GM21825 (cell line): ENCODE measurements at regions not wholly inside any gene's neighbourhood (a gene's known extent, or its start where the extent isn't known, plus 50 kb on each side); places are given as distances from the start of the nearest gene placed in this dataset.

Experiments used
- ATAC-seq: cut with Tn5 transposase; IDR thresholded peaks from one replicate; pipeline ENCODE4 v1.9.1; 2021; ENCODE audit warnings: mild to moderate bottlenecking, moderate library complexity; ENCODE audit not compliant: unreplicated experiment

DNA sequence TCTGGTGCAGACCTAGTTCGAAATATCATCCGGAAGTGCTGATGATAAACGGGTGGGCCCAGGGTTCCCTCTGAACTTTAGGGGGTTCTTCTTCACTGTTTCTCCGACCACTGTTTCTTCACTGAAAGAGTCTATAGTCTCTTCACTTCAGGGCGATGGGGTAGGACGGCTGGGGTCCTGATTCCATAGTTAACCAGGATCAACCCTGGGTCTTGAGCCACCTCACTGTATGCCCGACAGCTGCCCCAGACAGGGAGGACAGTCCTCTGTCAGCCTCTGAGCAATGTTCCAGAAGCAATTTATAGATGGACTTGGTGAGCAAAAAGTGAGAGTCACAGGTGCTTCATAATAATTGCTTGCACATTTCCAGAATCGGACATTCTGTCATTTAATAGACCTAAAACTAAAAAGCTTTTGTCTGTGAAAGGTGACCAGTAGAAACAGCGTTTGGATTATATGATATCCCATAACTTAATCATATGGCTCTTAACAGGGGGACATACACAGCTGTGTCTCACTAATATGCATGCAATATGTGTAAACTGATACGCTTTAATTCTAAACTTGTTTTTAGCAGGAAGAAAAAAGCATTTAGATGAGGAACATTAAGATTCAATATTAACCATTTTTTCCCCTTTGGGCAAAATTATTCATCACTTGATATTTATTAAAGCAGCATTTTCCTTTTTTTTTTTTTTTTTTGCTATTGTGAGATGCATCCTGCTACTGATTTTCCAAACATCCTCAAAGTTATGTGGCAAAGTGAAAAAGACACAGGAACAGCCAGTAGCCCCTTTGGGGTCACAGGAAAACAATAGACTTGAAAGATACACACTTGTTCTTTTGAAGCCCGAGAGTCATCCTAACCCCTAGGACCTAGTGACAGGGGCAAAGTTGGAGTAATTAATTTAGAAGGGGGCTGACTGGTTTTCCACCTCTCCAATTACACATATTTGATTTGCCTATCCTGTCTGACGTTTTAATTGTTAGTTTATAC is 277.0 kb downstream of the ZNF536 start:
- no peak for ATAC-seq

DNA sequence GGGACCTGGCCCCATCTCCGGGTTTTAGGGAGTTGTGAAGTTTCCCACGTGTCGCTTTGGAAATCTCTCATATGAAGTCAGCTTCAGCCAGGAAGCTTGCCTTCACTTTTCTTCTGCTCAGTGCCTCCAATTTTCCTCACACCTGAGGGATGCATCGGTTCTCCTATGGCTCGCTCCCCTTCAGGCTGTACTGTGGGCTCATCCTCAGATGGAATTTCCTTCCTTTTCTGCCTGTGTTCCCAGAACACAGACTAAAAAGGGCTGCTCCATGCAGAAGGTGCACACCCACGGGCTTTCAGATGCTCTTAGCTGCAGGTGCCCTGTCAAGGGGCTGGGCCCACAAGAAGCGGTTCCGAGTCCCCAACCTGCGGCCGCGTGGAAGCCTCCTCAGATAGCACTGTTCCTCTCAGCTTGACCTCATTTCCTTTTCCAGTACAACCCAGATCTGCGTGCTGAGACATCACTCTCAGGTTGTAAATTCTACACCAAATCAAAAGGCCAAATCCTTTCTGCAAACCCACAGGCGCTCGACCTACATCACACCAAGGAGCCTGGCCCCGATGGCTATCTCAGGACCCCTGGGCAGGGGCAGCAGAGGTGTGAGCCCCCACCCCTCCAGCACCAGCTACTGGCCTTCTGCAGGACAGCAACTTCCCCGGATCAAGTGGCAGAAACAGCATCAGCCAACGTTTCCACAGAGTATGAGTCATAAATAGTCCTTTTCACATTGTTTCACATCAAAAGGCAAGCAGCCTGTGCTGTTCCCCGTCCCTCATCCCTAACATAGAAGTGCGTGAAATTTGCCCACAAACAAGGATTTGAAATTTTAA is 275.9 kb downstream of the ZNF536 start:
- ATAC-seq = no peak

DNA sequence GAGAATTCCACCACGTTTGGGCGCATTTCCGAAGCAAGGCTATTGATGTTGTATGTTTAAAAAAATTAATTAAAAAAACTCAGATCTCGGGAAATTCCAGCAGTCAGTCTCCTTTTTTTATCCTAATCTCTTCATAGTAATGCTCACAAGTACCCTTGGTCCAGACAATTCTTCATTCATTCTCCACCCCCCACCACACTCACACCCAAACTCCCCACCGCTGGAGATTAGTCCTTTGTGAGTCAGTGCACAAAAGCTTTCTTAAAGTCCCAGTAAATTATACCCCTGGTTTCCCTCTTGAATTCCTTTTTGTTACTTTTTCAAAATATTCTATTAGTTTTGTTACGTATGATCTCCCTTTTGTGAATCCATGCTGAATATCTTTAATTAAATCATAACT is 274.6 kb downstream of the ZNF536 start:
- ATAC-seq = no peak

DNA sequence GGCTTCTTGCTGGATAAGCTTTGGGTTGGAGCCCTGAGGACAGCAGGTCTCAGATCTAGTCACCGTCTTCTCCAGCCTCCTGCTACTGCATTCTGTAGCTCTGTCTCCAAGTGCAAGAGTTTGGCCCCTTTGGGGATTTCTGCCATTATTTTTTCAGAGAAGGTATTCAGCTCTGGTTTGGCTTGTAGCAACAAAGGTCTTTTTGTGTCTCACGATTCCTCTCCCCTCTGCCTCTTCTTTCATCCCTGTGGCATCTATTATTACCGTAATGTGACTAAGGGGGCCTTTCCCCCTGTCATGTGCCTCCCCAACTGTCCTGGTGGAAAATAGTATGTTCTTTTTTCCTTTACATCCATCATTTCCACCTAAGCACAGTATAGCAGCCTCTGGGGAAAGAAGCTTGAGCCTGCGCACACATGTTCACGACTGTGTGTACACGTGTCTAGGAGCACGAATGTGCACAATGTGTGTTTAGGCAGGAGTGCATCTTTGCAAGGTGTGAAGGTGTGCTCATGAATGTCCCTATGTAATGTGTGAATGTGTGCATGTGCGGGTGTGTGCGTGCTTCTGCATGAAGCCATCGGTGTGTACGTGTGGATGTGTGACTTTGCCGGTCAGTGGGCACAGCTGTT is 273.9 kb downstream of the ZNF536 start:
- ATAC-seq = no peak

DNA sequence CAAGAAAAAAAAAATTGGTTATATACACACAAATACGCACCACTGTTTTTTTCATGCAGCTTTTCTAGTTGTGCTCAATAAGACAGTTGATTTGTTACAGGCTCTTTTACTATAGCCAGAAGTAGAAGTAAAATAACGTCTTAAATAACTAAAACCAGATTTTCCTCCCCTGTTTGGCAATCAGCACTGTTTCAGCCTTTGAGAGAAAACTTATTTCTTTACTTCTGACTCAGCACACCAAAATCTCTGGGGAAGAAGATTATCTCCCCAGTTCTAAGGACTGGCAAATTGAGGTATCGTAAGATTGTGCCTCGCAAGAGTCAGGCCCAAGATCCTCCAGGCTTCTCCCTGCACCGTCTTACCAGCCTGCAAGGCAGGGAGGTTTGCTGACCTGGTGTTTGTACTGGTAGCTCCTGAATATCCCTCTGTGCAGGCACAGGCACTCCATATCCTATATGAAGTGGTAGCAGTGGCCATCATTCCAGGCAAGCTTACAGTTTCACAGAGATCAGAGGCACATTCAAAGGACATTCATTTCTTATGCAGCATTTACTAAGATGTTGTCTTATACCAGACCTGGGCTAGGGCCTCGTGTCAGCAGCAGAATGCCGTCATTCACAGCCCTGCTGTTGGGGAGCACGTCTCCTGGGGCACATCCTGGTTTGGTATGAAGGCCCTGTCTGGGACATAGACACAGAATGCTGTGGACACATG is 268.2 kb downstream of the ZNF536 start:
- no peak for ATAC-seq

DNA sequence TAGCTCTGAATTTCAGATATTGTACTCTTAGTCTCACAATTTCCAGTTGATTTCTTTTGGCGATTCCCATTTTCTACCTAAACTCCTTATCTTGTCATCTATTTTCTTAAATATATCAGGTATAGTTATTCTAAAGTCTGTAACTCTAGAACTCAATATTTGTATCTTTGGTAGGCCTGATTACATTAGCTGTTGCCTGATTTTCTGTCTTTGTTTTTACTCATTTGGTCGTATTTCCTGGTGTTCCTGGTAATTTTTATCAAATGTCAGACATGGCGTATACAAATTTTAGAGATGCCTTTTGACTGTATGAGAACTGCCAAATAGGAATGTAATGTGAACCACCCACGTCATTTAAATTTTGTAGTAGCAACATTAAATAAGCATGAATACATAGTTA is 266.7 kb downstream of the ZNF536 start:
- no peak for ATAC-seq

DNA sequence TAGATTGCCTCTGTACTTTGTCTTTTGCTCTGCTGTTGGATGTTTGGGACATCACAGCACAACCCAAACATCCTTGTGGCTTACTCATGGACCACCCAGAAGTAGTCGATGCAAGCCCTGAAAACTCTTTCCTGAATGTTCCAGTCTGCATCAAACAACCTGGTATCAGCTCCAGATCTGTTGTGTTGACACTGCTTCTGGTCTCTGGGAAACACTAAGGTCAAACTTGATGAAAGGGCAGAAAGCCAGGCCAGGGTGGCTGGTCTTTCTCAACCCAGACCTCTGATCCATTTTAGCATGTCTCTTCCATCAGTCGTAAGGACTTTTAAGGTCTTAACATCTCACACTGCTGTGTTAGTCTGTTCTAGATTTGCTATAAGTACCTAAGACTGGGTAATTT is 265.7 kb downstream of the ZNF536 start:
- no peak for ATAC-seq

DNA sequence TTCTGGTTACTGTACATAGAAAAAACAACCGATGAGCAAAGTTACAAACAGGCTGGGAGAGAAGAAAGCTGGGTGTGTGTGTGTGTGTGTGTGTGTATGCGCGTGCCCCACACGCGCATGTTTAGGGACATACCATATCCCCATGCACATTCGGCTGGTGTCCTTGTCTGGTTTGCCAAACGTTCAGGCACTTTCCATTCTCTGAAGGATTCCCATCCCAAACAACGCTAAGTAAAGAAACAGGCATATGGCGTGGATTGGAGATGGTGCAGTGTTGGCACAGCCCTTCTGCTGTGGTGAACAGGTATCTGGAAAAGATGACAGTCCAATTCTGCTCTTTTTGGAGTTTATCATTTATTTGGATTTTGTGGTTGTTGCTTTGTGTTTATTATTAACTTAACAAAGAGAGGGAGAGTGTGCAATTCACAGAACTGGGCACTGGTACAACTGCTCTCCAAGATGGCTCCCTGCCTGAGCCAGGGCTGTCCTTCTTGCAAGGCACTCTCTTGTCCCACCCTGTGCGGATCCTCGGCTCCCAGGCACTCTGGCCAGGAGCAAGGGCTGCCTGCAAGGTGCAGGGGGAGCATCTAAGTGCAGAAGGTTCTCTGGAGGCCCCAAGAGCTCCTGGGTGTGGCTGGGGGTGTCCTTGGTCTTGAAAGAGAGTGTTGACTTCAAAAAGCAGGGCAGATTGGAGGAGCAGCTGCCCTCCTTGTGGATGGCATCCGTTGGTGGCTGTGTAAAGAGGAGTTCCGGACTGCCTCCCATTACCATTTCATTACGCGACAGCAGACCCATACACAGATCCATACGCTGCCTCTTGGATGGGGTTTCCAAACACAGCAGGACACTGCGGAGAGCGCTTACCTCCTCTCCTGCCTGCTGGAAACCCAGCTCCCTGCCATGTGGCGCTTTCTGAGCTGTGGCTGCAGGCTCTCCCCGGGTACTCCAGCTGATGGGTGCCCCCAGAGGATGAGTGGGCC is 263.1 kb downstream of the ZNF536 start:
- no peak for ATAC-seq

DNA sequence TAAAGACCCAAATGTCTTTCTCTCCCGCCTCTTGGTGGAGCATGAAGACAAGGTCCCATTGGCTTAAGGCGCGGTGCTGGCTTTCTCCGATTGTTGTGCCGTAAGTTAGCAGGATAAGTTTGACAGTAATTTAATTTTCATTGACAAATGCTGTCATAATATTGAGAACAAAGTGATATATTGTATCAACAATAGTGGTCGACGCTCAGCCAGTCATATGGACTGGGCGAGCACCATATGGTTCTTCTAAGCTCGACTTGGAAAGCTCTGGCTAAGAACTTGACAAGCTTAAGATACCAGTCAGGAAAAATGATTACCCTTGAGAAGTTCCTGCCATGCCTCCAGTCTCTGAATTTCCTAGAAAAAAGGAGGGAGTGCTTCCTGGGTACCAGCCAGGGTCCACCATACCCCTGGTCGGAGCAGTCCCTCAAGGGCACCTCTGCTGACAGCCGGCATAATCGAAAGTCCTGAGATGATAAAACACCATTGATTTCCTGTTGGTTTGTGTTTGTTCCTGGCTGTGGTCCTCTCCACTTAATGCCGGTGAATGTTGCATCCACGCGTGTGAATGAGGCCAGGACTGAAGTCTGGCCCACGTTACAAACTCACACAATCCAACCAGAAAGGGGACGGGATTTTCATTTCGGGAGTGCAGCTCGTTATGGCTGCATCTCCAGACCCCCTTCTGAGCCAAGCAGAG is 262.1 kb downstream of the ZNF536 start:
- no peak for ATAC-seq

DNA sequence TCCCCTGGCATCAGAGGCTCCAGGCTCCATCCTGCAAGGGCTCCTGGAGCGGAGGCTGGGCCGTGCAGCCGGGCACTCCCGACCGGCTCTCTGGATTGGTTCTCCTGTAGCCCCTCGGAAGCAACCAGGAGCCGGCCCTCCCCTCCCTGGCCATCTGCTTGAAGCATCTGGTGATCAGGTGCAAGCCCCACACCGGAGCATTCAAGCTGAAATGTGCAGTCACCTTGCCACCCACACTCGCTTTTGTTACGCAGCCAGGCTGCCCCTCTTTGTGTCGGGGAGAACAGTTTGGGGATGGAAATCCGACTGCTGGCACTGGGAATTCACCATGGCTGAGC is 258.8 kb downstream of the ZNF536 start:
- ATAC-seq = no peak

DNA sequence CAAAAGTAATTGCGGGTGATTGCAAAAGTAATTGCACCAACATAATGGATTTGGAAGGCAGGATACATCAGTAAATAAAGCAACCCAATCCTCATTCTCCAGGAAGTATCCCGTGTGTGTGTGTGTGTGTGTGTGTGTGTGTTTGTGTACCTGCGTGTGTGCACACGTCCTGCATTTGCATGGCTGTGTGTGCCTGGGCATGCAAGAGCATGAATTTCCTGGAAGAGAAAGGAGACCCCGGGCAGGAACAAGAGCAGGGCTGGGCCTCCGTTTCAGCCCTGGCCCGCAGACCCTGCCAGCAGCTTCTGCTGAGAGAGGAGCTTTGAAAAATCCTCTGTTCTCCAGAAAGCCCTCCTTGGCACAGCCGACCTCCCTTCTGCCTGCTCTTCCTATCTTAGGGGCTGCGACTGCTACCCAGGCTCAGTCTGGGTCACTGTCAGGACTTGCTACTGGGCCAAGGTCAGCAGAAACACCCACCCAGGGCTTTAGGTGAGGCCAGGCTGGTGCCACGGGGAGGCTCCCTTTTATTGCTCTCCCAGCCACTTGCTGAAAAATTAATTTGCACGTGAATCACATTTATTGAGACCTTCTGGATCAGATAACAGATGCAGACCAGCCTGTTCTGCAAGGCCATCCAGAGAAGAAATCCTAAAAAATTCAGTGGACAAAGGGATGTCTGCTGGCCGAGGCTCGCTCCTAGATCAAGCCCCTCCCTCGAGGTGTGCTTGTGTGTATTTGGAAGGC is 258.3 kb downstream of the ZNF536 start:
- no peak for ATAC-seq

DNA sequence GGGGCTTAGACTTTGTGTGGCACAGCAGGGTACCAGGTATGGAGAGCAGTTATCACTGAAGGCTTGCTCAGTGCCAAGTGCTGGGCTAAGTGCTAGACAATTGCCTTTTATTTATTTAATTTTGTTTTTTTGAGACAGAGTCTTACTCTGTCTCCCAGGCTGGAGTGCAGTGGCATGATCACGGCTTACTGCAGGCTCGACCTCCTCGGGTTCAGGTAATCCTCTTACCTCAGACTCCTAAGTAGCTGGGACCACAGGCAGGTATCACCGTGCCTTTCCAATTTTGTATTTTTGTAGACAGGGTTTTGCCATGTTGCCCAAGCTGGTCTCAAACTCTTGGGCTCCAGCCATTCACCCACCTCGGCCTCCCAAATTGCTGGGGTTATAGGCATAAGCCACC is 256.9 kb downstream of the ZNF536 start:
- ATAC-seq = no peak

DNA sequence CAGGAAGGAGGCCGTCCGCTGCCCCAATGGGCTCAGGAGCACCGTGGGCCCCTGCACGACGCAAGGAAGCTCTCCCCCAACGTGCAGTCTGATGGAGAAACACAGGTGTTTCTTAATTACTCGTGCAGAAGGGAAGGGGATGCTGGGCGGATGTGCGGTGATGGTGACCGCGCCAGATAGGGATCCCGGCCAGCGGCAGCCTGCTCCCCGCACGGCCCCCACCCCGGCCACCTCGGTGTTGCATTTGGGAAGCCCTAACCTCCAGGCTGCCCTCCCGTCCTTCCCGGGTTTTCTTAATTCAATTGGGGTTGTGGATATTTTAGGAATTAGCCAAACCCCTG is 254.4 kb downstream of the ZNF536 start:
- no peak for ATAC-seq

DNA sequence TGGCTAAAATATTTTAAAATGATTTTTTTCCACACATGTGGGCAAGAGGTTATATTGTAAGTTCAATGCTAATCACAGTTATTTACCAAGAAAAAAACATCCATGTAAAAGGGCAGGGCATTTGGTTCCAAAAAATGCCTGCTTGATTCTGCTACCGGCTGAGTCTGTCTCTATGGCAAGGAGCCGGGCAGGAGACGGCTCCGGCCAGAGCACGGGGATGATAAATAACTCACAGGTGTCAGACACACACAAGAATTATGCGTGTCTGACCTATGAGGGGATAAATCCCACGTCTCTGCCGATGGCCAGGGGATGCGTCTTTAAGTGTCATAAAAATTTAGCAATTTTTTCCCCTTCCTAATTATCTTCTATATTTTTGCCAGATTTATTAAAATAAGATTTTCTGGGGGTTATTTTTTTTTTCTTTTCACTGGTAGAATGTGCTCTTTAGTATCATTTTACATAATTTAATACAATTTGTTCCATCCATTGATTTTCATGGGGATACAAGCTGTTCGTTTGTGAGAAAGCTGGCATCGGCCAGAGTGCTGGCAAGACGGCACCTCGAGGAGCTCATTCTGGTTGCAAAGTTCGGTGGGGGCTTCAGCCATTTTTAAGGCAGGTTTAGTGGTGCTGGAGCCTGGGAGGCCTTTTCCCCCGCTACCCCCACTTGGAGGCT is 253.9 kb downstream of the ZNF536 start:
- no peak for ATAC-seq

DNA sequence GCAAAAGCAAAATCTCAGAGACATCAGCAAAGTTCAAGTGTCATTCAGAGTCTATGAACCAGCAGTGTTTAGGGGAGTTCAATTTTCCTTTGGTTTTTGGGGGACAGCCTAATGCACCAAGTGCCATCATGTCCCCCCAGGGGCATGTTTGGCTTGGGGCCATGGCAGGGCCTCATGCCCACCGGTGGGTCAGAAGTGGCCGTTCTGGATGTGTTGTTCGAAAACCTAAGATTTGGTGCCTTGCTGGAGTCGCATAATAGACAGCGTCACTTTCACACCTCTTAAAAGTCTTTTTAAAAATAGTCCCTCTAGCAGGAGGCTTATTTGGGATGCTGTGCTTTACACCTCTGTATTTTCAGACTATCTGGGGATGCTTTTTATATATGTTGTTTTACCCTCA is 250.1 kb downstream of the ZNF536 start:
- ATAC-seq = no peak

DNA sequence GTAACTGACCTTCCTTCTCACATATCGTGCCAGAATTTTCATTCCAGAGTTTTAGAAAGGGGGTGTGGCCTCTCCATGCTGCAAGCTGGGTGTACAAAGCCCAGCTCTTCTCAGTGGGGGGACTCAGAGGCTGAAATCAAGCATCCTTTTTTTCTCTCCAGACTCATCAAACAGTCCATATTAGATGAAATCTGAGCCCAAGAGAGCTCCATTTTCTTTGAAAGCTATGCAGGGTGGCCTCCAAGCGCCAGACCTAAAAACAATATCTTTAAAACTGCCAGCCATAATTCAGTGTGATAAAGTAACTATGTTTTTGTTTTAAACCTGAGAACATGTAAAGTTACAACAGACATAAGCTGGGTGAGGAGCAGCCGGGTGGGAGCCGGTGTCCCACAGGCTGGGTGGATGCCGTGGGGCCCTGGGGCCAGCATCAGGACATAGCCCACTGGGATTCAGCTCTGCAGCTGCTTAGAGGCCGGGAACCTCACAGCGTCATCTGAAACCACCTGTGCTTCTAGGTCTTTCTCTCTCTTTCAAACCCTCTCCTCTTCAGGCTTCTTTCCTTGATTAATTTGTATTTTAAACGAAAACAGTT is 249.2 kb downstream of the ZNF536 start:
- ATAC-seq = no peak

DNA sequence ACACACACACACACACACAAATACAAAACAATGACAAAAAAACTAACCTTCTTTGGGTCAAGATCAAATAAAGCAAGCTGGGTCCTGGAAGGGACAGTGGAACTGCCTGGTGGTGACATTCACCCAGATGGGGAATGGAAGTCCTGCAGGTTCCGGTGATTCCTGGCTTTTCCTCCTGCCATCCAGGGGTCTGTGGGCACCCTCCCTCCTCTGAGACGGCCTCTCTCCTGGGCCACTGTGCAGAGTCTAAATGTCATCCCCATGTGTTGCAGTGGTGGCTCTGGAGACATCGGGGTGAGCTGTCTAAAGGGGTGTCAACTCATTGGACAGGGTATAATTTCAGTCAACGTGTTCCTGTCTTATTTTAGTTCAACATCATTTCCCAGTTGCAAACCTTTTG is 248.2 kb downstream of the ZNF536 start:
- ATAC-seq = no peak
